Lower leg skin (tissue), 3 donors: ENCODE measurements at regions not wholly inside any gene's neighbourhood (a gene's known extent, or its start where the extent isn't known, plus 50 kb on each side); places are given as distances from the start of the nearest gene placed in this dataset.

ENCODE experiments used
- POLR2A ChIP-seq, 2 donors: fragments of 450-650 bp; IDR thresholded peaks; one replicate each; pipeline ENCODE4 v1.6.1; 2016 to 2017; ENCODE audit warnings: antibody characterized with exemption in 2 of 2, mild to moderate bottlenecking in 1 of 2, moderate library complexity in 1 of 2
- TF ChIP-seq, protein P1 (sequence below), 3 donors: fragments of 450-650 bp; IDR thresholded peaks; one replicate each; pipeline ENCODE4 v1.5.1; 2016; ENCODE audit warnings: antibody characterized with exemption in 3 of 3, mild to moderate bottlenecking in 3 of 3, moderate library complexity in 2 of 3

DNA sequence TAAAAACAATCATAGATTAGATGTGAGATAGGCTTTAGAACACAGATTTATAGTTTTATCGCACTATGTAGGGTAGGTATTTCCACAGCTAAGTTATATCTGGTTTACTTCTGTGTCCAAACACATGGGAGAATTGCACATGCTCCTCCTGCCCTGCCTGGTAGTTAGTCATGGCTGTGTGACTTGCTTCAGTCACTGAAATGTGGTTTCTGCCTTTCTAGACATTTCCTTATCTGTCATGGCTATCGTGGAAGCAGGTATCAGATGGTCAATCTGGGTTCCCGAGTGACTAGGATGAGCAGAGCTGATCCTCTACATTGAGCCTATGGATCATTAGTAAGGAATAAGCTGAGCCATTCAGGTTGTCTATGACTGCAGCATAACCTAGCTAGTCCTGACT, 117.8 kb upstream of the GMDS start:
- TF ChIP-seq POLR2A (IDR thresholded peaks at IDR 0.05) = no peak
- TF ChIP-seq, protein P1, sequence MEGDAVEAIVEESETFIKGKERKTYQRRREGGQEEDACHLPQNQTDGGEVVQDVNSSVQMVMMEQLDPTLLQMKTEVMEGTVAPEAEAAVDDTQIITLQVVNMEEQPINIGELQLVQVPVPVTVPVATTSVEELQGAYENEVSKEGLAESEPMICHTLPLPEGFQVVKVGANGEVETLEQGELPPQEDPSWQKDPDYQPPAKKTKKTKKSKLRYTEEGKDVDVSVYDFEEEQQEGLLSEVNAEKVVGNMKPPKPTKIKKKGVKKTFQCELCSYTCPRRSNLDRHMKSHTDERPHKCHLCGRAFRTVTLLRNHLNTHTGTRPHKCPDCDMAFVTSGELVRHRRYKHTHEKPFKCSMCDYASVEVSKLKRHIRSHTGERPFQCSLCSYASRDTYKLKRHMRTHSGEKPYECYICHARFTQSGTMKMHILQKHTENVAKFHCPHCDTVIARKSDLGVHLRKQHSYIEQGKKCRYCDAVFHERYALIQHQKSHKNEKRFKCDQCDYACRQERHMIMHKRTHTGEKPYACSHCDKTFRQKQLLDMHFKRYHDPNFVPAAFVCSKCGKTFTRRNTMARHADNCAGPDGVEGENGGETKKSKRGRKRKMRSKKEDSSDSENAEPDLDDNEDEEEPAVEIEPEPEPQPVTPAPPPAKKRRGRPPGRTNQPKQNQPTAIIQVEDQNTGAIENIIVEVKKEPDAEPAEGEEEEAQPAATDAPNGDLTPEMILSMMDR (IDR thresholded peaks at IDR 0.05) = no peak
